SU-DHL-6 (cell line): ENCODE measurements at regions not wholly inside any gene's neighbourhood (a gene's known extent, or its start where the extent isn't known, plus 50 kb on each side); places are given as distances from the start of the nearest gene placed in this dataset.

ENCODE experiments used
- H2AFZ ChIP-seq: fragments of 200-600 bp; sonication (generic); 2 replicates; pipeline ENCODE4 v1.6.1; 2014; ENCODE audit warnings: low read depth, mild to moderate bottlenecking, moderate library complexity, mixed read lengths, antibody characterized with exemption, low read length; ENCODE audit not compliant: severe bottlenecking
- H3F3A ChIP-seq: fragments of 200-600 bp; shearing (Covaris generic); 2 replicates; pipeline ENCODE4 v1.6.0; 2016; ENCODE audit warnings: antibody characterized with exemption, mild to moderate bottlenecking; ENCODE audit not compliant: insufficient read depth
- H3K27ac ChIP-seq: fragments of 200-600 bp; sonication (generic); 2 replicates; pipeline ENCODE4 v1.5.1; 2016; ENCODE audit warnings: low read depth, mild to moderate bottlenecking, low read length, moderate library complexity, mixed read lengths
- H3K27me3 ChIP-seq: fragments of 200-600 bp; sonication (generic), shearing (Covaris generic); 2 replicates; pipeline ENCODE4 v1.6.0; 2014; ENCODE audit warnings: mild to moderate bottlenecking, low read length
- H3K36me3 ChIP-seq: fragments of 200-600 bp; sonication (generic); 2 replicates; pipeline ENCODE4 v1.6.1; 2014; ENCODE audit warnings: mild to moderate bottlenecking, low read length, mixed read lengths
- H3K4me2 ChIP-seq: fragments of 300-600, 200-600 bp; shearing (Covaris generic), sonication (generic); 2 replicates; pipeline ENCODE4 v1.6.0; 2014; ENCODE audit warnings: low read length, low read depth, mild to moderate bottlenecking; ENCODE audit not compliant: poor library complexity, severe bottlenecking
- H3K4me3 ChIP-seq: fragments of 200-600 bp; sonication (generic); 2 replicates; pipeline ENCODE4 v1.5.1; 2014; ENCODE audit warnings: antibody characterized with exemption, low read length, mild to moderate bottlenecking, mixed read lengths; ENCODE audit not compliant: insufficient read depth, poor library complexity, severe bottlenecking
- H3K79me2 ChIP-seq: fragments of 200-600 bp; sonication (generic); 2 replicates; pipeline ENCODE4 v1.6.1; 2014; ENCODE audit warnings: mild to moderate bottlenecking, low read length, moderate library complexity; ENCODE audit not compliant: insufficient read depth
- H3K9ac ChIP-seq: fragments of 200-600 bp; sonication (generic); 2 replicates; pipeline ENCODE4 v1.7.0; 2014; ENCODE audit warnings: mild to moderate bottlenecking, low read length
- H3K9me2 ChIP-seq: fragments of 200-600 bp; sonication (generic); replicated peaks from 2 replicates; pipeline ENCODE4 v1.6.1; 2014; ENCODE audit warnings: low read length; ENCODE audit not compliant: insufficient read depth
- H3K9me3 ChIP-seq: fragments of 200-600 bp; sonication (generic); 2 replicates; pipeline ENCODE4 v1.6.1; 2014; ENCODE audit warnings: low read length, mixed read lengths; ENCODE audit not compliant: insufficient read depth
- H4K20me1 ChIP-seq: fragments of 200-600 bp; sonication (generic); 2 replicates; pipeline ENCODE4 v1.6.1; 2014; ENCODE audit warnings: low read depth, mild to moderate bottlenecking, antibody characterized with exemption, low read length, moderate library complexity, mixed read lengths
- EZH2phosphoT487 ChIP-seq: fragments of 200-600 bp; sonication (generic), shearing (Covaris generic); conservative IDR thresholded peaks from 2 replicates; pipeline ENCODE4 v1.6.1; 2018; ENCODE audit warnings: mild to moderate bottlenecking, antibody characterized with exemption, low read length, moderate library complexity, mixed read lengths
- TF ChIP-seq, protein P1 (sequence below): fragments of 200-600 bp; sonication (generic); IDR thresholded peaks from one replicate; pipeline ENCODE4 v1.5.1; 2017; ENCODE audit warnings: antibody characterized with exemption, mild to moderate bottlenecking, low read length, moderate library complexity; ENCODE audit not compliant: insufficient read depth, poor library complexity, severe bottlenecking

DNA sequence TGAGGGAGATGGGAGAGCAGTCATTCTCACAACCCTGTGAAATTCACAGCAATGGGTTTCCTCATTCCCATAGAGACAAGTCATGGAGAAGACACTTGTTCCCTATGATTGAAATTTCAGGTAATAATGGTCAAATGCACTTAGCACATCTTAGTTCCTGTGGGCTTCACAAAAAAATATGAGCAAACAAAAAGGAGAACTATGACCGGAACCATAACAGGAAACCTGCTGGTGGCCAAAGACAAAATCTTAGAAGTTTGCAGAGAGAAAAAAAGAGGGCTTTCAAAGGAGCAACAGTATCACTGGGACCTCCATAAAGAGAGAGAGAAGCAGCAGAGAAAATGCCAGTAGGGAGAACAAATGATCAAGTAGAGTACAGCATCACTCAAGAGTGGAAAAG lies 138.9 kb upstream of the APCDD1 start:
- H3F3A ChIP-seq: no peaks in the 10 kb centered on the region
- no peaks in the 10 kb centered on the region for H3K9me3 ChIP-seq
- no peak for TF ChIP-seq EZH2phosphoT487
- TF ChIP-seq, protein P1, sequence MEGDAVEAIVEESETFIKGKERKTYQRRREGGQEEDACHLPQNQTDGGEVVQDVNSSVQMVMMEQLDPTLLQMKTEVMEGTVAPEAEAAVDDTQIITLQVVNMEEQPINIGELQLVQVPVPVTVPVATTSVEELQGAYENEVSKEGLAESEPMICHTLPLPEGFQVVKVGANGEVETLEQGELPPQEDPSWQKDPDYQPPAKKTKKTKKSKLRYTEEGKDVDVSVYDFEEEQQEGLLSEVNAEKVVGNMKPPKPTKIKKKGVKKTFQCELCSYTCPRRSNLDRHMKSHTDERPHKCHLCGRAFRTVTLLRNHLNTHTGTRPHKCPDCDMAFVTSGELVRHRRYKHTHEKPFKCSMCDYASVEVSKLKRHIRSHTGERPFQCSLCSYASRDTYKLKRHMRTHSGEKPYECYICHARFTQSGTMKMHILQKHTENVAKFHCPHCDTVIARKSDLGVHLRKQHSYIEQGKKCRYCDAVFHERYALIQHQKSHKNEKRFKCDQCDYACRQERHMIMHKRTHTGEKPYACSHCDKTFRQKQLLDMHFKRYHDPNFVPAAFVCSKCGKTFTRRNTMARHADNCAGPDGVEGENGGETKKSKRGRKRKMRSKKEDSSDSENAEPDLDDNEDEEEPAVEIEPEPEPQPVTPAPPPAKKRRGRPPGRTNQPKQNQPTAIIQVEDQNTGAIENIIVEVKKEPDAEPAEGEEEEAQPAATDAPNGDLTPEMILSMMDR: no peak
- no peak overlapping the region for H3K27ac ChIP-seq
- no peaks in the 10 kb centered on the region for H3K36me3 ChIP-seq
- no peak overlapping the region for H2AFZ ChIP-seq
- no peak overlapping the region for H3K9ac ChIP-seq
- H3K9me2 ChIP-seq: no peaks in the 10 kb centered on the region
- no peaks in the 10 kb centered on the region for H3K79me2 ChIP-seq
- H4K20me1 ChIP-seq: no peaks in the 10 kb centered on the region
- H3K27me3 ChIP-seq: no peaks in the 10 kb centered on the region
- H3K4me3 ChIP-seq: no peak overlapping the region
- H3K4me2 ChIP-seq: no peak overlapping the region

DNA sequence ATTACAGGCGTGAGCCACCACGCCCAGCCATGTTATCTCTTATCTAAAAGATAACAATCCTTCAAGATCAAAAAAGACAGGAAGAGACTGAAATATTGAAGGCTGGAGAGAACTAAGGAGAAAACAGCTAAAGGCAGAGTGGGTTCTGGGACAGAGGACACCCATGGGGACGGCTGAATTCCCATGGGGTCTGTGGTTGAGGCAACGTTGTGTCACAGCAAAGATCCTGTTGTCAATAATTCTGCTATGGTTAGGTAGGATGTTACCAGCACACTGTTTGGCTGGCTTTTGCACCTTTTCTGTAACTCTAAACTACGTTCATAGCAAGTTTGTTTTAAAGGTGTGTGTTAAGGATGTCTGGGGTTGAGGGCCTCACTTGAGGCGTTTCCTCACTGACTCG lies 137.7 kb upstream of the APCDD1 start:
- Histone ChIP-seq H3K9ac (no peak overlapping the region), H3K79me2 (no peaks in the 10 kb centered on the region), H3K4me3 (no peak overlapping the region), H3K4me2 (no peak overlapping the region), H3K9me3 (no peaks in the 10 kb centered on the region), H3K27ac (no peak overlapping the region), H3K36me3 (no peaks in the 10 kb centered on the region), H3K9me2 (no peaks in the 10 kb centered on the region), H2AFZ (no peak overlapping the region), H3F3A (no peaks in the 10 kb centered on the region), H4K20me1 (no peaks in the 10 kb centered on the region), H3K27me3 (no peaks in the 10 kb centered on the region)
- no peak for TF ChIP-seq EZH2phosphoT487
- TF ChIP-seq, protein P1: no peak

DNA sequence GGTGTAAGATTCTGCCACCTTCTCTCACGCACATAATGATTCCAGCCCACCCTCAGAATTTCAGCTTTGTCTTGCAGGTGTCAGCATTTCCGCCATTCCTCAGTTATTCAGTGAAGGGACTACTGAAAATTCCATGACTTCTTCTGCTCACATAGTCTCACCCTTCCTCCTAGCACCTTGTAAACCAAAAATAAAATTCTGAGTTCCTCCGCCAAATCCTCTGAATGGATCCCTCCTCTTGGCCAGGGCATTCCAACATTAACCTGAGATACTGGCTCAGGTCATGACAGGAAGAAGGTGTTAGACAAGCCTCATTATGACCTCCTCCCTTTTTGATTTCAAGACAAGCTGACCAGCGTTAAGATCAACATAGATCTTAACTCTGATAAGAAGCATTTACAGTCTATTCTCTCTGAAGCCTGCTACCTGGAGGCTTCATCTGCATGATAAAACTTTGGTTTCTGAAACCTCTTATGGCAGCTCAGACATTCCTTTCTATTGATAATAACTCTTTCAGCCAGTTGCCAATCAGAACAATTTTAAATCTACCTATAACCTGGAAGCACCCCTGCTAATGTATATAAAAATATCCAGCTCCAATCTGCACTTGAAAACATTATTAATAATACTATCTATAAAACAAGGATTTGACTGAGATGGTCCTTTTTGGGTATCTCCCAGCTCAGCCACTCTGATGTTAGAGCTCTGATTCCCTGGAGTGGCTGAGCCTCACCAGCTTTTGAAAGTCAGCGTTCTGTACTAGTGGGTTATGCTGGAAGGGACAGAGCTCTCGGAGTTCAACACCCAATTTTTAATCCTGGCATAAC lies 136.4 kb upstream of the APCDD1 start:
- TF ChIP-seq EZH2phosphoT487: no peak
- TF ChIP-seq, protein P1: no peak
- no peak overlapping the region for H3K27ac ChIP-seq

More for the DNA sequence above, 136.4 kb upstream of the APCDD1 start:
- no peaks in the 10 kb centered on the region for H3K36me3 ChIP-seq
- H3K9me2 ChIP-seq: no peaks in the 10 kb centered on the region
- H3K79me2 ChIP-seq: no peaks in the 10 kb centered on the region
- no peak overlapping the region for H3K4me3 ChIP-seq
- H3F3A ChIP-seq: no peaks in the 10 kb centered on the region
- no peak overlapping the region for H3K9ac ChIP-seq
- no peaks in the 10 kb centered on the region for H3K9me3 ChIP-seq
- no peaks in the 10 kb centered on the region for H3K27me3 ChIP-seq
- no peaks in the 10 kb centered on the region for H4K20me1 ChIP-seq
- H2AFZ ChIP-seq: no peak overlapping the region
- no peak overlapping the region for H3K4me2 ChIP-seq
